Pancreas (tissue), 10 donors: ENCODE measurements at regions not wholly inside any gene's neighbourhood (a gene's known extent, or its start where the extent isn't known, plus 50 kb on each side); places are given as distances from the start of the nearest gene placed in this dataset.

Experiments used
- ATAC-seq, 4 donors: fragments of 200-7000 bp; cut with Tn5 transposase; one replicate each; pipeline versions ENCODE4 v1.8.0 to v1.9.1; 2020; ENCODE audit warnings: mild to moderate bottlenecking in 4 of 4, moderate library complexity in 4 of 4
- DNase-seq, 6 donors: peaks; one replicate each; pipeline ENCODE4 v3.0.0-alpha.2; 2020
- FAIRE-seq: peaks from 2 replicates; lab custom pipeline; 2012; peaks lifted over from hg19 to GRCh38; lab: Jason Lieb, UNC
- H3K27ac ChIP-seq, 4 donors: fragments of 200-600 bp; sonication (generic); 1 replicate in 3 of 4; 2 replicates in 1 of 4; pipeline versions ENCODE4 v1.5.0 to v1.8.0; 2020
- H3K27me3 ChIP-seq, 4 donors: fragments of 200-600 bp; one replicate each; pipeline ENCODE4 v1.8.0; 2021
- H3K36me3 ChIP-seq, 3 donors: fragments of 200-600 bp; sonication (generic) in 1 of 3; one replicate each; pipeline versions ENCODE4 v1.5.0 to v1.8.0; 2020 to 2021
- H3K4me1 ChIP-seq, 3 donors: fragments of 200-600 bp; one replicate each; pipeline ENCODE4 v1.8.0; 2021
- H3K4me3 ChIP-seq, 4 donors: fragments of 200-600 bp; sonication (generic) in 2 of 4; one replicate each; pipeline versions ENCODE4 v1.5.0 to v1.8.0; 2020 to 2021
- H3K9me3 ChIP-seq, 4 donors: fragments of 200-600 bp; one replicate each; pipeline ENCODE4 v1.8.0; 2021
- WGBS, 2 donors: extraction: QIAGEN DNeasy Blood & Tissue Kit; methylation state at CpG; one replicate each; pipeline ENCODE4 v1.1.7; 2013; 5-methylcytosine and 5-hydroxymethylcytosine counted together
- intact Hi-C, 3 donors: fragments of 100-400 bp; cut with DNase I; formaldehyde crosslinking; loops; one replicate each; pipeline versions ENCODE4 v1.11.1 to v1.14.2; 2022
- TF ChIP-seq, protein P1 (sequence below), 4 donors: fragments of 200-600 bp; sonication (generic) in 3 of 4; IDR thresholded peaks; one replicate each; pipeline versions ENCODE4 v1.5.0 to v1.8.0; 2021; ENCODE audit warnings: antibody characterized with exemption in 4 of 4
- donor health status: healthy with polysubstance abuse.
- donor health status: DM: no; HTN: no; CAD: no; lungs with moderate emphysema.
- donor health status: DM: no; HTN: no; CAD: no.
- donor health status: control.
- donor health status: control.
- donor health status: Bipolar disorder and iron deficiency.
- donor health status: DM: yes; HTN: yes; CAD: no.
- donor health status: DM: no; HTN: no; CAD: no.
- donor health status: DM: no; HTN: no; CAD: no.
- donor health status: DM: yes; HTN: yes; CAD: no.

DNA sequence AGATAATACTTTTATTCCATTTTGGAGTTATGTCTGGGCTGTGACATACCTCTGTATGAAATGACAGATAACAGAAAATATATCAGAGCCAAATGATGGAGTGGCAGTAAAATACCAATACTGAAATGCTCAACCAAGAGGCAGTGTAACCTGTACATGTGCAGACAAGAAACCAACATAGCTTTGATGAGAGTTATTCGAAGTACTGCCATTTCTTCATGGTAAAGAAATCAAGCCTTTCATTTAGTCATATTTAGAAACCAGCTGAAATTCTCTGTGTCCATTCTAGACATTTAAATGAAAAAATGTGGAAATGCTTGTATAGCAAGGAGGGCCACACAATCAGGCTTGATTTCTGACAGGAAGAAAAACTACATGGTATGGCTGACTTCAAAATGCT lies 127.1 kb upstream of the PTPRZ1 start:
- H3K4me1 ChIP-seq, result no peaks in the 10 kb centered on the region
- ATAC-seq (no peak), DNase-seq (no peak), FAIRE-seq (no peak)
- no peak overlapping the region for H3K4me3 ChIP-seq
- H3K27ac ChIP-seq, result no peak overlapping the region
- no peaks in the 10 kb centered on the region for H3K36me3 ChIP-seq
- intact Hi-C loops, result loop anchor here in 1 of 3 donors (10.0 kb wide), 1 partner anchor 249 kb away; no protein-coding TSS in a partner anchor
- H3K27me3 ChIP-seq, result no peaks in the 10 kb centered on the region
- TF ChIP-seq, protein P1, sequence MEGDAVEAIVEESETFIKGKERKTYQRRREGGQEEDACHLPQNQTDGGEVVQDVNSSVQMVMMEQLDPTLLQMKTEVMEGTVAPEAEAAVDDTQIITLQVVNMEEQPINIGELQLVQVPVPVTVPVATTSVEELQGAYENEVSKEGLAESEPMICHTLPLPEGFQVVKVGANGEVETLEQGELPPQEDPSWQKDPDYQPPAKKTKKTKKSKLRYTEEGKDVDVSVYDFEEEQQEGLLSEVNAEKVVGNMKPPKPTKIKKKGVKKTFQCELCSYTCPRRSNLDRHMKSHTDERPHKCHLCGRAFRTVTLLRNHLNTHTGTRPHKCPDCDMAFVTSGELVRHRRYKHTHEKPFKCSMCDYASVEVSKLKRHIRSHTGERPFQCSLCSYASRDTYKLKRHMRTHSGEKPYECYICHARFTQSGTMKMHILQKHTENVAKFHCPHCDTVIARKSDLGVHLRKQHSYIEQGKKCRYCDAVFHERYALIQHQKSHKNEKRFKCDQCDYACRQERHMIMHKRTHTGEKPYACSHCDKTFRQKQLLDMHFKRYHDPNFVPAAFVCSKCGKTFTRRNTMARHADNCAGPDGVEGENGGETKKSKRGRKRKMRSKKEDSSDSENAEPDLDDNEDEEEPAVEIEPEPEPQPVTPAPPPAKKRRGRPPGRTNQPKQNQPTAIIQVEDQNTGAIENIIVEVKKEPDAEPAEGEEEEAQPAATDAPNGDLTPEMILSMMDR (IDR thresholded peaks at IDR 0.05), result no peak
- 65 to 78% methylated on average over 1 of the region's 1 CpG for WGBS, 2 donors
- H3K9me3 ChIP-seq, result no peaks in the 10 kb centered on the region

DNA sequence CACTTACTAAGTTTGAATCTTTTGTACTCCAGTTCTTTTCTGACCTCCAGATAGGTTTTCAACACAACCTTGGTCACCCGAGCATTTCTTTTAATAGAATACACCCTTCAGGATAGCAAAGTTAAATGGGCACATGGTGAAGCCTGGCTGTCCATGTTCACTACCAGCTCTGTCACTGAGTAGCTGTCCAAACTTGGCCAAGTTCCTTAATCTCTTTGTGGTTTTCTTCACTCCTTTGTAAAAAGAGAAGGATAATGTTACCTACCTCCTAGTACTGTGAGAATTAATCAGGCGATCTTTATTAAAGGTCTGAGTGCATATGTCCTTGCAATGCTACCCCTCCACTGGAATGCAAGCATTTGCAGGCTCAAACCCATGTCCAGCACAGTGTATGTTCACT lies 128.1 kb upstream of the PTPRZ1 start:
- H3K9me3 ChIP-seq, result no peaks in the 10 kb centered on the region
- TF ChIP-seq, protein P1 (IDR thresholded peaks at IDR 0.05), result no peak
- DNase-seq, result no peak
- H3K27me3 ChIP-seq, result no peaks in the 10 kb centered on the region
- no peaks in the 10 kb centered on the region for H3K4me1 ChIP-seq
- no peak for FAIRE-seq
- intact Hi-C loops, result loop anchor here in 1 of 3 donors (10.0 kb wide), 1 partner anchor 250 kb away; no protein-coding TSS in a partner anchor
- no peak for ATAC-seq
- 77 to 78% methylated on average over 2 of the region's 2 CpGs for WGBS, 2 donors
- H3K4me3 ChIP-seq, result no peak overlapping the region
- no peaks in the 10 kb centered on the region for H3K36me3 ChIP-seq
- no peak overlapping the region for H3K27ac ChIP-seq

- no peaks in the 10 kb centered on the region for H3K36me3 ChIP-seq
- no peak overlapping the region for H3K4me3 ChIP-seq
- peak in 2 of 4 donors; percentile 17 to 45 for ATAC-seq
- H3K9me3 ChIP-seq, result no peaks in the 10 kb centered on the region
- no peaks in the 10 kb centered on the region for H3K27me3 ChIP-seq
- TF ChIP-seq, protein P1 (IDR thresholded peaks at IDR 0.05), result no peak
- H3K4me1 ChIP-seq, result no peaks in the 10 kb centered on the region
- no peak for FAIRE-seq
- intact Hi-C loops, result loop anchor here in 1 of 3 donors (10.0 kb wide), 1 partner anchor 250 kb away; no protein-coding TSS in a partner anchor
- no peak for DNase-seq
- 35 to 39% methylated on average over 3 of the region's 3 CpGs for WGBS, 2 donors
- no peak overlapping the region for H3K27ac ChIP-seq
Measured at GRCh38 chr7:121744319-121744718, 128.6 kb upstream of the PTPRZ1 start.

DNA sequence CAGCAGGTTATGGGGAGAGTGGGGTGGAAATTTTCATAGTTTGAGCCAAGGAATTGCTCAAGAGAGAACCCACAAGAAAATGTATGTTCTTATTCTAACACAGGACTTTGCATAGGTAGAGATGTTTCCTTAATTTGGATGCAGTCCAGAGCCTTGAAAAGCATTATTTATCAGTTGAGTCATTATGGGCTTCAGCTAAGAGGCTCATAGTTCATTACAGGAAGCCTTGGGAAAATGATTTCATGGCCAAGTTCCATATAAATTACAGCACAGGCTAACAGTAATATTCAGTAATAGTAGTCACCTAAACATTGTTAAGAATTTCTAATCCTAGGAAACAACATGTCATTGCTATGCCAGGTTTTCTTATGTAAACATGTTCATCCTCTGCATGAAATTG lies 131.1 kb upstream of the PTPRZ1 start:
- intact Hi-C loops, result loop anchor here in 1 of 3 donors (10.0 kb wide), 1 partner anchor 253 kb away; no protein-coding TSS in a partner anchor
- Histone ChIP-seq H3K9me3 (no peaks in the 10 kb centered on the region), H3K27me3 (no peaks in the 10 kb centered on the region), H3K36me3 (no peaks in the 10 kb centered on the region), H3K27ac (no peak overlapping the region), H3K4me3 (no peak overlapping the region), H3K4me1 (no peaks in the 10 kb centered on the region)
- TF ChIP-seq, protein P1 (IDR thresholded peaks at IDR 0.05), result no peak
- peak in 1 of 4 donors; percentile 25 for ATAC-seq
- FAIRE-seq, result no peak
- DNase-seq, result no peak

GRCh38 chr7:121739465-121739864 lies 133.5 kb upstream of the PTPRZ1 start:
- intact Hi-C loops, result no loop called here

More at GRCh38 chr7:121739465-121739864, 133.5 kb upstream of the PTPRZ1 start:
- no peaks in the 10 kb centered on the region for H3K36me3 ChIP-seq
- H3K9me3 ChIP-seq, result no peaks in the 10 kb centered on the region
- H3K27ac ChIP-seq, result no peak overlapping the region
- no peaks in the 10 kb centered on the region for H3K27me3 ChIP-seq
- 59 to 64% methylated on average over 3 of the region's 3 CpGs for WGBS, 2 donors
- no peaks in the 10 kb centered on the region for H3K4me1 ChIP-seq
- FAIRE-seq, result no peak
- TF ChIP-seq, protein P1 (IDR thresholded peaks at IDR 0.05), result no peak
- H3K4me3 ChIP-seq, result no peak overlapping the region
- no peak for DNase-seq
- no peak for ATAC-seq
